ENCODE measurements at regions not wholly inside any gene's neighbourhood (a gene's known extent, or its start where the extent isn't known, plus 50 kb on each side); places are given as distances from the start of the nearest gene placed in this dataset.

GRCh38 chr15:46146002-46146401, 511.2 kb downstream of the SQOR start:
- H3K36me3 ChIP-seq (replicated peaks in 1 of 2; ENCODE audit: insufficient read depth in 1 of 2, low read depth in 2 of 2) = no peaks in the 10 kb centered on the region
- DNase-seq = no peak
- no peak overlapping the region for H3K27ac ChIP-seq
- intact Hi-C loops (cut with DNase I) = no loop called here
- no peaks in the 10 kb centered on the region for H3K27me3 ChIP-seq
- WGBS, 2 donors = 85 to 100% methylated on average over 1 to 3 of the region's 3 CpGs
- H3K9me3 ChIP-seq = peaks cover 0 to 10% (median 0%) of the 10 kb centered on the region in 3 donors
- no peak for ATAC-seq
- no peak overlapping the region for H3K4me3 ChIP-seq
- no peak for TF ChIP-seq POLR2A (IDR thresholded peaks at IDR 0.05)
- no peak for TF ChIP-seq CTCF (IDR thresholded peaks at IDR 0.05)
- H3K4me1 ChIP-seq = no peaks in the 10 kb centered on the region

GRCh38 chr15:46146915-46147314, 512.1 kb downstream of the SQOR start:
- no peaks in the 10 kb centered on the region for H3K4me1 ChIP-seq
- H3K27ac ChIP-seq = no peak overlapping the region
- 92 to 94% methylated on average over 2 of the region's 2 CpGs for WGBS, 2 donors
- DNase-seq (no peak), ATAC-seq (no peak)
- intact Hi-C loops (cut with DNase I) = no loop called here
- TF ChIP-seq CTCF (IDR thresholded peaks at IDR 0.05) (no peak), POLR2A (IDR thresholded peaks at IDR 0.05) (no peak)
- H3K36me3 ChIP-seq (replicated peaks in 1 of 2; ENCODE audit: insufficient read depth in 1 of 2, low read depth in 2 of 2) = no peaks in the 10 kb centered on the region
- H3K9me3 ChIP-seq = peaks cover 0 to 10% (median 0%) of the 10 kb centered on the region in 3 donors
- no peaks in the 10 kb centered on the region for H3K27me3 ChIP-seq
- H3K4me3 ChIP-seq = no peak overlapping the region

- no peaks in the 10 kb centered on the region for H3K4me1 ChIP-seq
- H3K4me3 ChIP-seq = no peak overlapping the region
- ATAC-seq (no peak), DNase-seq (no peak)
- H3K27ac ChIP-seq = no peak overlapping the region
- intact Hi-C loops (cut with DNase I) = no loop called here
- WGBS, 2 donors = 95 to 96% methylated on average over 1 of the region's 1 CpG
- H3K9me3 ChIP-seq = peaks cover 0 to 3% (median 0%) of the 10 kb centered on the region in 3 donors
- H3K27me3 ChIP-seq = no peaks in the 10 kb centered on the region
- H3K36me3 ChIP-seq (replicated peaks in 1 of 2; ENCODE audit: insufficient read depth in 1 of 2, low read depth in 2 of 2) = no peaks in the 10 kb centered on the region
- no peak for TF ChIP-seq CTCF (IDR thresholded peaks at IDR 0.05)
- no peak for TF ChIP-seq POLR2A (IDR thresholded peaks at IDR 0.05)
These were observed 517.0 kb downstream of the SQOR start for GRCh38 chr15:46151786-46152185.

- Histone ChIP-seq H3K27ac (no peak overlapping the region), H3K27me3 (no peaks in the 10 kb centered on the region), H3K36me3 (replicated peaks in 1 of 2; ENCODE audit: insufficient read depth in 1 of 2, low read depth in 2 of 2) (no peaks in the 10 kb centered on the region), H3K9me3 (no peaks in the 10 kb centered on the region), H3K4me1 (no peaks in the 10 kb centered on the region), H3K4me3 (no peak overlapping the region)
- no peak for DNase-seq
- intact Hi-C loops (cut with DNase I) = no loop called here
- TF ChIP-seq CTCF (IDR thresholded peaks at IDR 0.05) = no peak
- no peak for TF ChIP-seq POLR2A (IDR thresholded peaks at IDR 0.05)
- ATAC-seq = no peak
- 8 to 34% methylated on average over 1 of the region's 1 CpG for WGBS, 2 donors
These were observed 531.9 kb downstream of the SQOR start for GRCh38 chr15:46166750-46167149.

- 79 to 80% methylated on average over 3 of the region's 3 CpGs for WGBS, 2 donors
- H3K36me3 ChIP-seq (replicated peaks in 1 of 2; ENCODE audit: insufficient read depth in 1 of 2, low read depth in 2 of 2) = no peaks in the 10 kb centered on the region
- H3K9me3 ChIP-seq = no peaks in the 10 kb centered on the region
- H3K4me1 ChIP-seq = no peaks in the 10 kb centered on the region
- no peak for ATAC-seq
- H3K27me3 ChIP-seq = no peaks in the 10 kb centered on the region
- no peak for DNase-seq
- H3K4me3 ChIP-seq = no peak overlapping the region
- H3K27ac ChIP-seq = no peak overlapping the region
- TF ChIP-seq POLR2A (IDR thresholded peaks at IDR 0.05) = no peak
- TF ChIP-seq CTCF (IDR thresholded peaks at IDR 0.05) = no peak
- intact Hi-C loops (cut with DNase I) = no loop called here
These were observed 535.5 kb downstream of the SQOR start for GRCh38 chr15:46170326-46170725.

Measured in body of pancreas (tissue), 4 donors.